ENCODE measurements at regions not wholly inside any gene's neighbourhood (a gene's known extent, or its start where the extent isn't known, plus 50 kb on each side); places are given as distances from the start of the nearest gene placed in this dataset.
A peak's percentile ranks its signal among the peaks of the same experiment; 100 is the strongest.

DNA sequence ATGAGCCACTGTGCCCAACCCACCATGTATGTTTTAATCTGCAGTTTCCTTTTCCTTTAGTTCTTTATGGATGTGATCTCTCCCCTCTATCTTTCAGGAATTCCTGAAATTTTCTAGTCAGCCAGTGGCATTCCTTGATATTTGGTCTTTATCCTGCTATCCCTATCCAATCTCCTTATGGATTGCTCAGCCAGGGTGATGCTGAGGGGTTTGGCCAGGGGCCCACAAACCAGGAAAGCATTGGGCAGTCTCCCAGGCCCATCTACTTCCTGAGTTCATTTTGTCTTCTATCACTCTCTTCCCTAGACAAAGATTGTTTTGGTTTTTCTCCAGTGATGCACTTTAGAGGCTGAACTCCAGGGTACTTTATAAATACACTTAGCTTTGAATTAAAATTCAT is 115.9 kb downstream of the KATNIP start:
- Histone ChIP-seq H3K4ac (ENCODE audit: low read depth, low read length) (no peak overlapping the region), H3K4me1 (ENCODE audit: control insufficient read depth, low read depth, low read length) (no peaks in the 10 kb centered on the region), H2BK5ac (ENCODE audit: low read length) (no peak overlapping the region), H2BK120ac (ENCODE audit: low read depth, low read length) (no peak overlapping the region), H4K5ac (ENCODE audit: low read length) (no peak overlapping the region), H2AK5ac (ENCODE audit: low read length) (no peak overlapping the region), H3K4me3 (ENCODE audit: low read length) (no peak overlapping the region), H2BK15ac (replicated peaks; ENCODE audit: low read depth) (no peak overlapping the region), H3K56ac (ENCODE audit: low read length) (no peak overlapping the region), H4K8ac (ENCODE audit: low read depth, low read length) (no peak overlapping the region), H3K9ac (ENCODE audit: low read length) (no peak overlapping the region), H3K4me2 (ENCODE audit: low read length) (no peak overlapping the region), H3K27me3 (ENCODE audit: insufficient read depth, low read length, poor library complexity) (no peaks in the 10 kb centered on the region), H3K36me3 (ENCODE audit: control insufficient read depth, insufficient read depth, low read length) (no peaks in the 10 kb centered on the region), H3K18ac (ENCODE audit: low read length) (no peak overlapping the region), H3K27ac (ENCODE audit: low read depth, low read length) (no peak overlapping the region), H3K23ac (ENCODE audit: low read length) (no peak overlapping the region), H3K79me1 (ENCODE audit: low read length) (no peaks in the 10 kb centered on the region), H3K79me2 (ENCODE audit: control insufficient read depth, insufficient read depth, low read length) (no peaks in the 10 kb centered on the region)
- peak; percentile 7 for DNase-seq

DNA sequence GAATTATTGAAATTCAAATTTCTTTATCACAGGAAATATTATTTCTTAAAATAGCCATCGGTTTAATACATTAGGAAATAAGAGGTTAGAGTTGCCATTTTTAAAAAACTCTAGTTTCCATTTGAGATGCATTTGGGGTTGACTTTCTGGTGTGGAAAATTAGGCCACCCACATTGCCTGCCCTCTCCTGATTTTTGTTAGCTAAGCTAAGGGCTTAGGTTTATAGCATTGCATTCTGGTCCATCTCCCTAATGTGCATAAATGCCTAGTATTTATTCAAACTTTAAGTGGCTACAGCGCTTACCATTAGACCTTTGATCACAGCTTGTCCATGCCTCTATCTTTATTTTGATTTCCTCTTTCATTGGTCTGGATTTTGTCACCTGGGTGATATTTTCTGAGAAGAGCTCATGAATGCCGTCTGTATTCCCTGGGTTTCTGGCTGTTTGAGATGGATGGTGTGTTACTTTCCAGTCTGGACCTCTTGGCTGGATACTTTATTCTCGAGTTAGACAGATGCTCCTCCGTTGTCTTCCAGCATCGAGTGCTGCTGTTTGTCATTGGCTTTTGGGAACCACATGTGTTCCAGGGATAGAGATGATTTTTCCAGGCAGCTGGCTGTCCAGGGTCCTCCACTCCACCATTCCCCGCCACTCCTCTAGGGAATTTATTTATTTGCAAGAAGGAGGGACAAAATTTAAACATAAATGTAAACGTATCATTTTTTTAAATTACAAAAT is 120.3 kb downstream of the KATNIP start:
- Histone ChIP-seq H4K5ac (ENCODE audit: low read length) (no peak overlapping the region), H3K27ac (ENCODE audit: low read depth, low read length) (no peak overlapping the region), H4K8ac (ENCODE audit: low read depth, low read length) (no peak overlapping the region), H3K4ac (ENCODE audit: low read depth, low read length) (no peak overlapping the region), H3K36me3 (ENCODE audit: control insufficient read depth, insufficient read depth, low read length) (no peaks in the 10 kb centered on the region), H2BK15ac (replicated peaks; ENCODE audit: low read depth) (no peak overlapping the region), H3K27me3 (ENCODE audit: insufficient read depth, low read length, poor library complexity) (no peaks in the 10 kb centered on the region), H2BK5ac (ENCODE audit: low read length) (no peak overlapping the region), H3K9ac (ENCODE audit: low read length) (no peak overlapping the region), H3K4me1 (ENCODE audit: control insufficient read depth, low read depth, low read length) (no peaks in the 10 kb centered on the region), H3K79me1 (ENCODE audit: low read length) (no peaks in the 10 kb centered on the region), H3K4me3 (ENCODE audit: low read length) (no peak overlapping the region), H3K23ac (ENCODE audit: low read length) (no peak overlapping the region), H3K4me2 (ENCODE audit: low read length) (no peak overlapping the region), H2BK120ac (ENCODE audit: low read depth, low read length) (no peak overlapping the region), H3K18ac (ENCODE audit: low read length) (no peak overlapping the region), H3K79me2 (ENCODE audit: control insufficient read depth, insufficient read depth, low read length) (no peaks in the 10 kb centered on the region), H3K56ac (ENCODE audit: low read length) (no peak overlapping the region), H2AK5ac (ENCODE audit: low read length) (no peak overlapping the region)
- no peak for DNase-seq
- WGBS (ENCODE audit: extremely low coverage, insufficient coverage, low lambda C conversion rate): no CpG with 5 or more reads among the region's 8 CpGs

DNA sequence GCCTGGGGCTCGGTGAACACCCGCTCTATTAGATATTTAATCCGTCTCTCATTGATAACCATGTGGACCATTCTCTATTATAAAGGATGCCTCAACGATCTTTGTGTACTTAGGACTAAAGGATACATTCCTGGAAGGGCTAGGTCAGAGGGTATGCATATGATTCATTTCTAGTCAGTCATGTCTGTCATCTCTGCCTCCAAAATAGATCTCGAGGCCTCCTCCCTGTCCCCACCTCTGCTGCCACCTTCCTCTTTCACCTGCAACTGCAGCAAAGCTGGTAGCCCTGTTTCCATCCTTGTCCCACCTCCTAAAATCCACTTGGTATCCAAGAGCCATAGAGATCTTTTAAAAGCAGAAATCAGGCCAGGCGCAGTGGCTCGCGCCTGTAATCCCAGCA is 121.5 kb downstream of the KATNIP start:
- no peak overlapping the region for H4K5ac ChIP-seq (ENCODE audit: low read length)
- no peak overlapping the region for H3K18ac ChIP-seq (ENCODE audit: low read length)
- no peak overlapping the region for H2BK15ac ChIP-seq (replicated peaks; ENCODE audit: low read depth)
- no peak overlapping the region for H3K4me2 ChIP-seq (ENCODE audit: low read length)
- no peaks in the 10 kb centered on the region for H3K36me3 ChIP-seq (ENCODE audit: control insufficient read depth, insufficient read depth, low read length)
- WGBS (ENCODE audit: extremely low coverage, insufficient coverage, low lambda C conversion rate): no CpG with 5 or more reads among the region's 8 CpGs
- H3K56ac ChIP-seq (ENCODE audit: low read length): no peak overlapping the region
- no peaks in the 10 kb centered on the region for H3K79me1 ChIP-seq (ENCODE audit: low read length)
- H2BK120ac ChIP-seq (ENCODE audit: low read depth, low read length): no peak overlapping the region
- no peaks in the 10 kb centered on the region for H3K4me1 ChIP-seq (ENCODE audit: control insufficient read depth, low read depth, low read length)
- H2AK5ac ChIP-seq (ENCODE audit: low read length): no peak overlapping the region
- no peaks in the 10 kb centered on the region for H3K27me3 ChIP-seq (ENCODE audit: insufficient read depth, low read length, poor library complexity)
- no peak overlapping the region for H2BK5ac ChIP-seq (ENCODE audit: low read length)
- H4K8ac ChIP-seq (ENCODE audit: low read depth, low read length): no peak overlapping the region
- no peak overlapping the region for H3K23ac ChIP-seq (ENCODE audit: low read length)
- H3K9ac ChIP-seq (ENCODE audit: low read length): no peak overlapping the region
- H3K4ac ChIP-seq (ENCODE audit: low read depth, low read length): no peak overlapping the region
- no peak overlapping the region for H3K4me3 ChIP-seq (ENCODE audit: low read length)
- DNase-seq: peak; percentile 25
- no peak overlapping the region for H3K27ac ChIP-seq (ENCODE audit: low read depth, low read length)
- no peaks in the 10 kb centered on the region for H3K79me2 ChIP-seq (ENCODE audit: control insufficient read depth, insufficient read depth, low read length)

DNA sequence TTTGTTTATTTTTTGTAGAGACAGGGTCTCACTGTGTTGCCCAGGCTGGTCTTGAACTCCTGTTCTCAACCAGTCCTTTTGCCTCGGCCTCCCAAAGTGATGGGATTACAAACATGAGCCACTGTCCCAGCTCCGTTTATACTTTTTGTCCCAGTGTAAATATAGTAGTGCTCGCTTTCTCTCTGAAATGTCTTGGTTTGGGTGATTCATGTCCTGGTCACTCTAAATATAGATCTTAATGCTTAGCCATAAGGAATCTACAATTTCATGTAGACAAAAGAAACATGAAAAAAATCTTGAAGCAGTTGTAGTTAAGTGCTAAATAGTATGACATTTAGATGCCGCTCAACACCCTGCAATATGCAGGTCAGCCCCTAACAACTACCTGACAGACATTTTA is 126.9 kb downstream of the KATNIP start:
- no peaks in the 10 kb centered on the region for H3K4me1 ChIP-seq (ENCODE audit: control insufficient read depth, low read depth, low read length)
- H2BK15ac ChIP-seq (replicated peaks; ENCODE audit: low read depth): no peak overlapping the region
- H4K8ac ChIP-seq (ENCODE audit: low read depth, low read length): no peak overlapping the region
- no peak overlapping the region for H3K23ac ChIP-seq (ENCODE audit: low read length)
- H3K4me3 ChIP-seq (ENCODE audit: low read length): no peak overlapping the region
- no peak overlapping the region for H2BK5ac ChIP-seq (ENCODE audit: low read length)
- H3K27ac ChIP-seq (ENCODE audit: low read depth, low read length): no peak overlapping the region
- no peak overlapping the region for H3K18ac ChIP-seq (ENCODE audit: low read length)
- no peak overlapping the region for H2BK120ac ChIP-seq (ENCODE audit: low read depth, low read length)
- no peak overlapping the region for H3K4me2 ChIP-seq (ENCODE audit: low read length)
- H3K79me2 ChIP-seq (ENCODE audit: control insufficient read depth, insufficient read depth, low read length): no peaks in the 10 kb centered on the region
- H3K4ac ChIP-seq (ENCODE audit: low read depth, low read length): no peak overlapping the region
- no CpG with 5 or more reads among the region's 4 CpGs for WGBS (ENCODE audit: extremely low coverage, insufficient coverage, low lambda C conversion rate)
- no peak overlapping the region for H3K9ac ChIP-seq (ENCODE audit: low read length)
- no peak overlapping the region for H2AK5ac ChIP-seq (ENCODE audit: low read length)
- H3K27me3 ChIP-seq (ENCODE audit: insufficient read depth, low read length, poor library complexity): no peaks in the 10 kb centered on the region
- H3K56ac ChIP-seq (ENCODE audit: low read length): no peak overlapping the region
- H3K36me3 ChIP-seq (ENCODE audit: control insufficient read depth, insufficient read depth, low read length): no peaks in the 10 kb centered on the region
- no peak overlapping the region for H4K5ac ChIP-seq (ENCODE audit: low read length)
- no peaks in the 10 kb centered on the region for H3K79me1 ChIP-seq (ENCODE audit: low read length)
- no peak for DNase-seq

DNA sequence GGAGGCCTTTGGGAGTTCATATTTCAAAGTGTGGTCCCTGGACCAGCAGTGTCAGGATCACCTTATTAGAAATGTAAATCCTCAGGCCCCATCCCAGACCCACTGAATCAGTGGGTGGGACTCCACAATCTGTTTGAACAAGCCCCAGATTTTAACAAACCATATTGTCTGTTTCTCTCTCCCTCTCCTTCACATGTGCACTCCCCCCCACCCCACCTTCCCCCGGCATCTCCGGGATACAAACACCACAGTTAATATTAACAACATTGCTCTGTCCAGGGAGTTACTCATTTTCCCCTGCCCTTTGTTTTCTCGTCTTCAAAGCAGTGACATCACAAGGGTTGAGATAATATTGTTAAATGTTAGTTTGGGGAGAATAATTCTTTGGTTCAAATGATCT is 127.3 kb downstream of the KATNIP start:
- Histone ChIP-seq H3K36me3 (ENCODE audit: control insufficient read depth, insufficient read depth, low read length) (no peaks in the 10 kb centered on the region), H3K79me2 (ENCODE audit: control insufficient read depth, insufficient read depth, low read length) (no peaks in the 10 kb centered on the region), H4K8ac (ENCODE audit: low read depth, low read length) (no peak overlapping the region), H3K79me1 (ENCODE audit: low read length) (no peaks in the 10 kb centered on the region), H3K56ac (ENCODE audit: low read length) (no peak overlapping the region), H3K4me3 (ENCODE audit: low read length) (no peak overlapping the region), H2BK15ac (replicated peaks; ENCODE audit: low read depth) (no peak overlapping the region), H3K27ac (ENCODE audit: low read depth, low read length) (no peak overlapping the region), H4K5ac (ENCODE audit: low read length) (no peak overlapping the region), H2BK5ac (ENCODE audit: low read length) (no peak overlapping the region), H2AK5ac (ENCODE audit: low read length) (no peak overlapping the region), H3K4me1 (ENCODE audit: control insufficient read depth, low read depth, low read length) (no peaks in the 10 kb centered on the region), H3K27me3 (ENCODE audit: insufficient read depth, low read length, poor library complexity) (no peaks in the 10 kb centered on the region), H3K4ac (ENCODE audit: low read depth, low read length) (no peak overlapping the region), H3K4me2 (ENCODE audit: low read length) (no peak overlapping the region), H2BK120ac (ENCODE audit: low read depth, low read length) (no peak overlapping the region), H3K9ac (ENCODE audit: low read length) (no peak overlapping the region), H3K23ac (ENCODE audit: low read length) (no peak overlapping the region), H3K18ac (ENCODE audit: low read length) (no peak overlapping the region)
- no CpG with 5 or more reads among the region's 3 CpGs for WGBS (ENCODE audit: extremely low coverage, insufficient coverage, low lambda C conversion rate)
- DNase-seq: no peak

DNA sequence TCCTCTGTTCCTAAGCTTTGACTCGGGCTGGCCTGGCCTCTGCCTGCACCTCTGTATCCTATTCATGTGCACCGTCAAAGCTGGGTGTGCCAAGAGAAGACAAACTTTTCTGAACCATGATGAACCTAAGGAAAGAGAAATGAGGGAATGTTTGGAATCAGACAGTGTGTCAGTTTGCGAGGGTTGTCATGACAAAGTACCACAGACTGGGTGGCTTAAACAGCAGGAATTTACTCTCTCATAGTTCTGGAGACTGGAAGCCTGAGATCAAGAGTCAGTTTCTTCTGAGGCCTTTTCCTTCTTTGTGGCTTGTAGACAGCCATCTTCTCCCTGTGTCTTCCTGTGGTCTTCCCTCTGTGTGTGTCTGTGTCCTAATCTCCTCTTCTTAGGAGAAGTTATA is 129.0 kb downstream of the KATNIP start:
- no peaks in the 10 kb centered on the region for H3K36me3 ChIP-seq (ENCODE audit: control insufficient read depth, insufficient read depth, low read length)
- no peak overlapping the region for H3K56ac ChIP-seq (ENCODE audit: low read length)
- no CpG with 5 or more reads among the region's 3 CpGs for WGBS (ENCODE audit: extremely low coverage, insufficient coverage, low lambda C conversion rate)
- no peak overlapping the region for H2BK15ac ChIP-seq (replicated peaks; ENCODE audit: low read depth)
- no peak overlapping the region for H2BK120ac ChIP-seq (ENCODE audit: low read depth, low read length)
- H3K27ac ChIP-seq (ENCODE audit: low read depth, low read length): no peak overlapping the region
- H3K18ac ChIP-seq (ENCODE audit: low read length): no peak overlapping the region
- no peak overlapping the region for H3K4ac ChIP-seq (ENCODE audit: low read depth, low read length)
- H3K27me3 ChIP-seq (ENCODE audit: insufficient read depth, low read length, poor library complexity): no peaks in the 10 kb centered on the region
- no peak overlapping the region for H2AK5ac ChIP-seq (ENCODE audit: low read length)
- no peak overlapping the region for H3K23ac ChIP-seq (ENCODE audit: low read length)
- H2BK5ac ChIP-seq (ENCODE audit: low read length): no peak overlapping the region
- H3K4me1 ChIP-seq (ENCODE audit: control insufficient read depth, low read depth, low read length): no peaks in the 10 kb centered on the region
- DNase-seq: no peak
- H3K79me1 ChIP-seq (ENCODE audit: low read length): no peaks in the 10 kb centered on the region
- no peak overlapping the region for H3K4me2 ChIP-seq (ENCODE audit: low read length)
- no peak overlapping the region for H4K5ac ChIP-seq (ENCODE audit: low read length)
- no peak overlapping the region for H3K4me3 ChIP-seq (ENCODE audit: low read length)
- no peak overlapping the region for H4K8ac ChIP-seq (ENCODE audit: low read depth, low read length)
- no peaks in the 10 kb centered on the region for H3K79me2 ChIP-seq (ENCODE audit: control insufficient read depth, insufficient read depth, low read length)
- H3K9ac ChIP-seq (ENCODE audit: low read length): no peak overlapping the region
